Upper lobe of left lung (tissue), 4 donors: ENCODE measurements at regions not wholly inside any gene's neighbourhood (a gene's known extent, or its start where the extent isn't known, plus 50 kb on each side); places are given as distances from the start of the nearest gene placed in this dataset.

Experiments
- POLR2A ChIP-seq, 4 donors: fragments of 450-650 bp; IDR thresholded peaks; one replicate each; pipeline ENCODE4 v1.5.1; 2016 to 2017; ENCODE audit warnings: antibody characterized with exemption in 4 of 4, mild to moderate bottlenecking in 2 of 4
- TF ChIP-seq, protein P1 (sequence below), 6 experiments: fragments of 450-650 bp in 4 of 6; fragments of 200-600 bp in 2 of 6; sonication (generic) in 2 of 6; IDR thresholded peaks; one replicate each; pipeline ENCODE4 v1.5.1; 2016 to 2019; ENCODE audit warnings: antibody characterized with exemption in 6 of 6

DNA sequence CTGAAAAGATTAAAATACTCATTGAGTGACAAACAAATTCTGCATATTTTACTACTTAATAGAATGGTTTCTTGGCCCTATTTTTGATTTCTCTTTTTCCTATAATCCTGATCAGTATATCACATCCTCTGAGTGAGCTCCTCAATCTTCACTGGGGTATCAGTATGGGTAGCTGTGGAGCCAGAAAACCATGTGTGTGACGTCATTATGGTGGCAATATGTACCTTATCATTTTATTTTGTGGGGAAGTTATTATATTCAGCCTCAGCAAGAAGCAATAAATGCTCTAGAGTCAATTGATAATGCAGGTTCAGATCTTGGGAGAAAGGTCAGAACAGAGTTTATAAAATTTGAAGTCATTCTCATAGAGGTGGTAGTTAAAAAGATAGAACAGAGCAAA is 1135.7 kb upstream of the CADM2 start:
- TF ChIP-seq, protein P1, sequence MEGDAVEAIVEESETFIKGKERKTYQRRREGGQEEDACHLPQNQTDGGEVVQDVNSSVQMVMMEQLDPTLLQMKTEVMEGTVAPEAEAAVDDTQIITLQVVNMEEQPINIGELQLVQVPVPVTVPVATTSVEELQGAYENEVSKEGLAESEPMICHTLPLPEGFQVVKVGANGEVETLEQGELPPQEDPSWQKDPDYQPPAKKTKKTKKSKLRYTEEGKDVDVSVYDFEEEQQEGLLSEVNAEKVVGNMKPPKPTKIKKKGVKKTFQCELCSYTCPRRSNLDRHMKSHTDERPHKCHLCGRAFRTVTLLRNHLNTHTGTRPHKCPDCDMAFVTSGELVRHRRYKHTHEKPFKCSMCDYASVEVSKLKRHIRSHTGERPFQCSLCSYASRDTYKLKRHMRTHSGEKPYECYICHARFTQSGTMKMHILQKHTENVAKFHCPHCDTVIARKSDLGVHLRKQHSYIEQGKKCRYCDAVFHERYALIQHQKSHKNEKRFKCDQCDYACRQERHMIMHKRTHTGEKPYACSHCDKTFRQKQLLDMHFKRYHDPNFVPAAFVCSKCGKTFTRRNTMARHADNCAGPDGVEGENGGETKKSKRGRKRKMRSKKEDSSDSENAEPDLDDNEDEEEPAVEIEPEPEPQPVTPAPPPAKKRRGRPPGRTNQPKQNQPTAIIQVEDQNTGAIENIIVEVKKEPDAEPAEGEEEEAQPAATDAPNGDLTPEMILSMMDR (IDR thresholded peaks at IDR 0.05), result no peak
- no peak for TF ChIP-seq POLR2A (IDR thresholded peaks at IDR 0.05)
